ENCODE measurements at regions not wholly inside any gene's neighbourhood (a gene's known extent, or its start where the extent isn't known, plus 50 kb on each side); places are given as distances from the start of the nearest gene placed in this dataset.

GRCh38 chr10:2459713-2460112 is 607.6 kb upstream of the PFKP start:
- Mint-ChIP-seq H3K4me3 (no peak overlapping the region), H3K36me3 (ENCODE audit: low read depth) (peaks cover 8% of the 10 kb centered on the region; the same call in 2 of the 3 replicates)
- no peaks in the 10 kb centered on the region for H4K20me1 ChIP-seq (replicated peaks; ENCODE audit: insufficient read depth)

GRCh38 chr10:2456834-2457233 is 610.5 kb upstream of the PFKP start:
- Mint-ChIP-seq H3K27me3 (ENCODE audit: insufficient read depth, low read depth, poor library complexity) (peaks cover 2% of the 10 kb centered on the region), H3K27ac (no peak overlapping the region), H3K4me1 (peaks cover 12% of the 10 kb centered on the region), H3K9me3 (peaks cover 14% of the 10 kb centered on the region; the same call in 2 of the 3 replicates), H3K4me3 (no peak overlapping the region), H3K36me3 (ENCODE audit: low read depth) (peaks cover 8% of the 10 kb centered on the region; the same call in 2 of the 3 replicates)
- Histone ChIP-seq H3K27ac (ENCODE audit: low read depth) (no peak overlapping the region), H3K9me2 (ENCODE audit: insufficient read depth) (no peaks in the 10 kb centered on the region), H3K27me3 (ENCODE audit: insufficient read depth) (no peaks in the 10 kb centered on the region), H3K4me3 (no peak overlapping the region), H4K20me1 (replicated peaks; ENCODE audit: insufficient read depth) (no peaks in the 10 kb centered on the region), H3K4me2 (no peak overlapping the region), H3K4me1 (ENCODE audit: insufficient read depth) (no peaks in the 10 kb centered on the region), H3K79me2 (replicated peaks; ENCODE audit: insufficient read depth) (no peaks in the 10 kb centered on the region), H2AFZ (no peak overlapping the region), H3F3A (replicated peaks; ENCODE audit: low read depth) (no peaks in the 10 kb centered on the region), H3K36me3 (ENCODE audit: insufficient read depth) (no peaks in the 10 kb centered on the region)
- DNase-seq (ENCODE audit: low spot score) = peak; percentile 56
- peak; percentile 93 for ATAC-seq
- TF ChIP-seq POLR2AphosphoS5 (IDR thresholded peaks at IDR 0.05; ENCODE audit: low read depth) = no peak

More at GRCh38 chr10:2459713-2460112, 607.6 kb upstream of the PFKP start:
- peaks cover 14% of the 10 kb centered on the region; the same call in 2 of the 3 replicates for H3K9me3 Mint-ChIP-seq
- no peaks in the 10 kb centered on the region for H3K79me2 ChIP-seq (replicated peaks; ENCODE audit: insufficient read depth)
- no peak overlapping the region for H2AFZ ChIP-seq
- no peaks in the 10 kb centered on the region for H3K4me1 ChIP-seq (ENCODE audit: insufficient read depth)
- H3F3A ChIP-seq (replicated peaks; ENCODE audit: low read depth) = no peaks in the 10 kb centered on the region
- H3K27me3 ChIP-seq (ENCODE audit: insufficient read depth) = no peaks in the 10 kb centered on the region
- no peaks in the 10 kb centered on the region for H3K9me2 ChIP-seq (ENCODE audit: insufficient read depth)
- H3K36me3 ChIP-seq (ENCODE audit: insufficient read depth) = no peaks in the 10 kb centered on the region
- no peak overlapping the region for H3K27ac Mint-ChIP-seq
- no peak for ATAC-seq
- DNase-seq (ENCODE audit: low spot score) = no peak
- TF ChIP-seq NANOG (IDR thresholded peaks at IDR 0.05; ENCODE audit: borderline replicate concordance) (no peak), STAT1 (IDR thresholded peaks at IDR 0.05; ENCODE audit: unreplicated experiment) (no peak), ZNF331 (CRISPR knock-in tag; IDR thresholded peaks at IDR 0.05; ENCODE audit: low read depth) (no peak), REST (IDR thresholded peaks at IDR 0.05; ENCODE audit: unreplicated experiment) (no peak), CREB1 (CRISPR knock-in tag; IDR thresholded peaks at IDR 0.05; ENCODE audit: low read depth) (no peak)
- TF ChIP-seq, protein P1, sequence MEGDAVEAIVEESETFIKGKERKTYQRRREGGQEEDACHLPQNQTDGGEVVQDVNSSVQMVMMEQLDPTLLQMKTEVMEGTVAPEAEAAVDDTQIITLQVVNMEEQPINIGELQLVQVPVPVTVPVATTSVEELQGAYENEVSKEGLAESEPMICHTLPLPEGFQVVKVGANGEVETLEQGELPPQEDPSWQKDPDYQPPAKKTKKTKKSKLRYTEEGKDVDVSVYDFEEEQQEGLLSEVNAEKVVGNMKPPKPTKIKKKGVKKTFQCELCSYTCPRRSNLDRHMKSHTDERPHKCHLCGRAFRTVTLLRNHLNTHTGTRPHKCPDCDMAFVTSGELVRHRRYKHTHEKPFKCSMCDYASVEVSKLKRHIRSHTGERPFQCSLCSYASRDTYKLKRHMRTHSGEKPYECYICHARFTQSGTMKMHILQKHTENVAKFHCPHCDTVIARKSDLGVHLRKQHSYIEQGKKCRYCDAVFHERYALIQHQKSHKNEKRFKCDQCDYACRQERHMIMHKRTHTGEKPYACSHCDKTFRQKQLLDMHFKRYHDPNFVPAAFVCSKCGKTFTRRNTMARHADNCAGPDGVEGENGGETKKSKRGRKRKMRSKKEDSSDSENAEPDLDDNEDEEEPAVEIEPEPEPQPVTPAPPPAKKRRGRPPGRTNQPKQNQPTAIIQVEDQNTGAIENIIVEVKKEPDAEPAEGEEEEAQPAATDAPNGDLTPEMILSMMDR (conservative IDR thresholded peaks at IDR 0.05; ENCODE audit: low read depth in 2 of 2) = no peak
- no peak overlapping the region for H3K4me3 ChIP-seq
- H3K4me1 Mint-ChIP-seq = peaks cover 13% of the 10 kb centered on the region
- H3K27me3 Mint-ChIP-seq (ENCODE audit: insufficient read depth, low read depth, poor library complexity) = peaks cover 2% of the 10 kb centered on the region
- no peak overlapping the region for H3K27ac ChIP-seq (ENCODE audit: low read depth)
- H3K4me2 ChIP-seq = no peak overlapping the region
